Peyer's patch (tissue), 4 donors: ENCODE measurements at regions not wholly inside any gene's neighbourhood (a gene's known extent, or its start where the extent isn't known, plus 50 kb on each side); places are given as distances from the start of the nearest gene placed in this dataset.

Experiments
- CTCF ChIP-seq, 6 experiments: fragments of 450-650 bp in 4 of 6; fragments of 200-600 bp in 2 of 6; sonication (generic) in 1 of 6; IDR thresholded peaks; one replicate each; pipeline ENCODE4 v1.5.1; 2017 to 2019; ENCODE audit warnings: antibody characterized with exemption in 6 of 6, mild to moderate bottlenecking in 3 of 6, moderate library complexity in 1 of 6
- POLR2A ChIP-seq, 2 donors: fragments of 450-650 bp; IDR thresholded peaks; one replicate each; pipeline ENCODE4 v1.5.1; 2017; ENCODE audit warnings: antibody characterized with exemption in 2 of 2, mild to moderate bottlenecking in 2 of 2, moderate library complexity in 2 of 2

GRCh38 chrX:151859481-151859880 lies 53.2 kb upstream of the MAGEA4 start:
- TF ChIP-seq CTCF (IDR thresholded peaks at IDR 0.05) (no peak), POLR2A (IDR thresholded peaks at IDR 0.05) (no peak)
